Panc1 (cell line): ENCODE measurements at regions not wholly inside any gene's neighbourhood (a gene's known extent, or its start where the extent isn't known, plus 50 kb on each side); places are given as distances from the start of the nearest gene placed in this dataset.

Source experiments
- CTCF ChIP-seq: fragments of 450-650 bp; IDR thresholded peaks from 2 replicates; pipeline ENCODE4 v1.5.1; 2017; ENCODE audit warnings: mild to moderate bottlenecking
- POLR2AphosphoS5 ChIP-seq: IDR thresholded peaks from 2 replicates; pipeline ENCODE4 v1.6.1; 2012; ENCODE audit warnings: mild to moderate bottlenecking, low read depth, low read length, moderate library complexity
- TCF7L2 ChIP-seq: IDR thresholded peaks from 2 replicates; pipeline ENCODE4 v1.6.1; 2011; ENCODE audit warnings: mild to moderate bottlenecking, low read depth, low read length, inconsistent platforms

GRCh38 chr18:78675231-78675630 is 304.4 kb upstream of the SALL3 start:
- TF ChIP-seq CTCF (no peak), POLR2AphosphoS5 (no peak), TCF7L2 (no peak)
